Endothelial cell of umbilical vein (primary cell): ENCODE measurements at regions not wholly inside any gene's neighbourhood (a gene's known extent, or its start where the extent isn't known, plus 50 kb on each side); places are given as distances from the start of the nearest gene placed in this dataset.
A peak's percentile ranks its signal among the peaks of the same experiment; 100 is the strongest.

Experiments
- BruUV-seq: library from RNA; stranded (reverse); fragments of 400-500 nt; replicated peaks from 2 replicates; lab custom pipeline; 2021; lab: Mats Ljungman, UMichigan
- CTCF ChIA-PET: fragments of 300-600, 350-600 bp; sonication (Branson Sonifier 250); formaldehyde crosslinking; loops from one replicate; lab custom pipeline; 2021; ENCODE audit warnings: antibody characterized with exemption, inconsistent platforms; lab: Charles Lee
- POLR2A ChIA-PET: fragments of 300-600, 350-600 bp; sonication (Branson Sonifier 250); formaldehyde crosslinking; loops from one replicate; lab custom pipeline; 2021; ENCODE audit warnings: antibody characterized with exemption, inconsistent platforms; lab: Charles Lee
- DNase-seq: peaks from one replicate; pipeline ENCODE4 v3.0.0-alpha.2; 2011; ENCODE audit warnings: low read depth, low spot score
- FAIRE-seq: peaks from 2 replicates; lab custom pipeline; 2011; peaks lifted over from hg19 to GRCh38; lab: Jason Lieb, UNC
- H2AFZ ChIP-seq: 2 replicates; pipeline ENCODE4 v1.6.0; 2012; ENCODE audit warnings: low read depth, low read length, control low read depth, inconsistent platforms
- H3K27ac ChIP-seq: 2 replicates; pipeline ENCODE4 v1.5.1; 2011; ENCODE audit warnings: low read depth, mild to moderate bottlenecking, control low read depth, low read length, moderate library complexity; ENCODE audit not compliant: insufficient read depth
- H3K27me3 ChIP-seq, 2 experiments: 2 replicates each; pipeline versions ENCODE4 v1.6.0 to v1.6.1; 2011; ENCODE audit warnings: low read length in 2 of 2, mixed read lengths in 1 of 2; ENCODE audit not compliant: control insufficient read depth in 2 of 2, insufficient read depth in 2 of 2
- H3K36me3 ChIP-seq, 2 experiments: 2 replicates in 1 of 2; 3 replicates in 1 of 2; pipeline ENCODE4 v1.5.1; 2011; ENCODE audit warnings: low read length in 2 of 2, mild to moderate bottlenecking in 1 of 2, moderate library complexity in 1 of 2; ENCODE audit not compliant: control insufficient read depth in 2 of 2, insufficient read depth in 2 of 2; ENCODE audit errors: extremely low read depth in 1 of 2
- H3K4me1 ChIP-seq: 3 replicates; pipeline ENCODE4 v1.5.1; 2011; ENCODE audit warnings: mild to moderate bottlenecking, low read length; ENCODE audit not compliant: control insufficient read depth, insufficient read depth; ENCODE audit errors: extremely low read depth
- H3K4me2 ChIP-seq: 2 replicates; pipeline ENCODE4 v1.6.1; 2011; ENCODE audit warnings: low read length, control low read depth, mixed read lengths; ENCODE audit not compliant: insufficient read depth
- H3K4me3 ChIP-seq, 3 experiments: fragments of 200-600 bp in 1 of 3; sonication (generic), shearing (Covaris generic) in 1 of 3; replicated peaks in 1 of 3; 2 replicates each; pipeline ENCODE4 v1.5.1; 2011 to 2016; ENCODE audit warnings: control low read depth in 3 of 3, low read length in 3 of 3, mild to moderate bottlenecking in 2 of 3, inconsistent platforms in 1 of 3, low read depth in 1 of 3, moderate library complexity in 1 of 3; ENCODE audit not compliant: insufficient read depth in 1 of 3
- H3K79me2 ChIP-seq: 2 replicates; pipeline ENCODE4 v1.6.0; 2012; ENCODE audit warnings: low read length, inconsistent platforms; ENCODE audit not compliant: control insufficient read depth, insufficient read depth
- H3K9ac ChIP-seq: replicated peaks from 2 replicates; pipeline ENCODE3; 2011; ENCODE audit warnings: low read length, control low read depth; ENCODE audit not compliant: insufficient read depth; ENCODE audit errors: extremely low read depth
- H3K9me1 ChIP-seq: replicated peaks from 3 replicates; pipeline ENCODE4 v1.6.0; 2011; ENCODE audit warnings: mild to moderate bottlenecking, low read length; ENCODE audit not compliant: control insufficient read depth, insufficient read depth; ENCODE audit errors: extremely low read depth
- H3K9me3 ChIP-seq: replicated peaks from 2 replicates; pipeline ENCODE4 v1.5.1; 2012; ENCODE audit warnings: low read length, inconsistent platforms; ENCODE audit not compliant: control insufficient read depth, insufficient read depth
- H4K20me1 ChIP-seq: replicated peaks from 2 replicates; pipeline ENCODE3; 2011; ENCODE audit warnings: mild to moderate bottlenecking, low read length; ENCODE audit not compliant: control insufficient read depth, insufficient read depth; ENCODE audit errors: extremely low read depth
- CTCF ChIP-seq, 2 donors: IDR thresholded peaks; 1 replicate in 1 of 2; 2 replicates in 1 of 2; pipeline ENCODE4 v1.5.1; 2011; ENCODE audit warnings: low read length in 2 of 2, mild to moderate bottlenecking in 2 of 2, moderate library complexity in 2 of 2, control low read depth in 1 of 2, inconsistent platforms in 1 of 2, low read depth in 1 of 2; ENCODE audit not compliant: insufficient read depth in 1 of 2; ENCODE audit errors: extremely low read depth in 1 of 2
- EZH2 ChIP-seq: IDR thresholded peaks from 2 replicates; pipeline ENCODE4 v1.6.1; 2012; ENCODE audit warnings: borderline replicate concordance, low read depth, mild to moderate bottlenecking, moderate library complexity, low read length, inconsistent platforms; ENCODE audit not compliant: severe bottlenecking
- FOS ChIP-seq: IDR thresholded peaks from 2 replicates; pipeline ENCODE4 v1.6.1; 2011; ENCODE audit warnings: mild to moderate bottlenecking, low read length, moderate library complexity, borderline replicate concordance; ENCODE audit not compliant: insufficient read depth
- GATA2 ChIP-seq: IDR thresholded peaks from 2 replicates; pipeline ENCODE4 v1.7.0; 2011; ENCODE audit warnings: low read depth, mild to moderate bottlenecking, moderate library complexity, mixed read lengths, low read length; ENCODE audit not compliant: insufficient read length, insufficient read depth
- JUN ChIP-seq: IDR thresholded peaks from 2 replicates; pipeline ENCODE4 v1.6.1; 2011; ENCODE audit warnings: borderline replicate concordance, low read depth; ENCODE audit not compliant: insufficient read length, insufficient read depth
- MAX ChIP-seq: IDR thresholded peaks from 2 replicates; pipeline ENCODE4 v1.6.1; 2011; ENCODE audit not compliant: insufficient read depth, insufficient read length
- MYC ChIP-seq: IDR thresholded peaks from one replicate; pipeline ENCODE4 v1.6.1; 2011; ENCODE audit warnings: mild to moderate bottlenecking, low read depth, low read length
- POLR2A ChIP-seq: IDR thresholded peaks from 2 replicates; pipeline ENCODE4 v1.6.1; 2012; ENCODE audit warnings: low read depth, mild to moderate bottlenecking, control low read depth, low read length
- POLR2AphosphoS5 ChIP-seq: IDR thresholded peaks from 2 replicates; pipeline ENCODE4 v1.6.1; 2012; ENCODE audit warnings: low read depth, mild to moderate bottlenecking, control low read depth, low read length, moderate library complexity; ENCODE audit not compliant: insufficient read depth
- dilution Hi-C: fragments of 300-500 bp; cut with MboI; formaldehyde crosslinking; loops from one replicate; pipeline ENCODE4 v1.15.0; 2019; ENCODE audit warnings: low sequenced_read_pairs; ENCODE audit not compliant: extremely low pct_ligation_motif_present
- intact Hi-C: fragments of 100-400 bp; cut with micrococcal nuclease; formaldehyde crosslinking; loops from one replicate; pipeline ENCODE4 v1.10.0; 2022

GRCh38 chr6:11392778-11393507, 144.6 kb upstream of the TMEM170B start:
- Histone ChIP-seq H3K9ac (no peak overlapping the region), H4K20me1 (no peaks in the 10 kb centered on the region), H3K36me3 (no peaks in the 10 kb centered on the region), H3K4me1 (peaks cover 28% of the 10 kb centered on the region), H3K9me3 (no peaks in the 10 kb centered on the region), H3K27me3 (peaks cover 0 to 2% of the 10 kb centered on the region in 2 experiments), H3K27ac (no peak overlapping the region), H2AFZ (no peak overlapping the region), H3K9me1 (no peaks in the 10 kb centered on the region), H3K4me2 (no peak overlapping the region), H3K79me2 (no peaks in the 10 kb centered on the region), H3K4me3 (no peak overlapping the region)
- peak; percentile 43 for DNase-seq
- intact Hi-C loops, result no loop called here
- POLR2A ChIA-PET, result no interaction called here
- peak; percentile 28 for FAIRE-seq
- dilution Hi-C loops, result no loop called here
- CTCF ChIA-PET, result interaction anchor here (1.1 to 1.3 kb wide), 2 partner anchors 14 to 152 kb away, joined by 3 to 4 read pairs; no protein-coding TSS in a partner anchor
- TF ChIP-seq GATA2 (no peak), MYC (no peak), MAX (no peak), FOS (no peak), POLR2AphosphoS5 (no peak), JUN (no peak), CTCF (IDR thresholded peaks at IDR 0.05; ENCODE audit: extremely low read depth in 1 of 2, insufficient read depth in 1 of 2, low read depth in 1 of 2, low read length in 2 of 2) (no peak), EZH2 (no peak), POLR2A (no peak)
- BruUV-seq, result no TSS peak
